ENCODE measurements at regions not wholly inside any gene's neighbourhood (a gene's known extent, or its start where the extent isn't known, plus 50 kb on each side); places are given as distances from the start of the nearest gene placed in this dataset.

- no peak for TF ChIP-seq CTCF (IDR thresholded peaks at IDR 0.05; ENCODE audit: low read length)
- no peak for TF ChIP-seq EZH2 (optimal IDR thresholded peaks at IDR 0.05; ENCODE audit: low read depth, low read length)
These were observed 297.9 kb downstream of the IRF8 start for GRCh38 chr16:86196687-86197391.
